COLO668 (cell line): ENCODE measurements at regions not wholly inside any gene's neighbourhood (a gene's known extent, or its start where the extent isn't known, plus 50 kb on each side); places are given as distances from the start of the nearest gene placed in this dataset.
"Not testable (repeated sequence)": the region's sequence is repeated elsewhere in the genome, so short reads cannot be mapped to it uniquely, and the experiment has no call there.

ENCODE experiments used
- DNase-seq: peaks from one replicate; lab custom pipeline; 2025; ENCODE audit not compliant: unreplicated experiment; lab: John Stamatoyannopoulos, UW

DNA sequence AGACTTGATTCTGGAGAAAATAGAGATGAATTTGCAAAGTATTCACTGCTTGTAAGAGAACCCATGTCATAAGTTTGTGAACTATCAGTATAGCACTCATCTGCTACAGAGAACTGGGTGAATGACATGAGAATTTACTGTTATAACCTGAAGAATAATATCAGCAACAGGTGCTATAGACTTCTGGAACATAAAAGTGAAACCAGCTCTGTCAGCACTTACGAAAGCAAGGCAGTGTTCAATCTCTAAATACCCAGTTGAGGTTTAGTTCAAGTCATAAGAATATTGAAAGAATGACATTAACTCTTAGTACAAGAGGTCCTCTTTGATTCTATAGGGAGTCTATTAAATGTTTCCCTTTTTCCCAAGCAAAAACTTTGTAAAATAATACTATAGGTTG is 232.9 kb upstream of the ANKRD50 start:
- DNase-seq, result no peak

DNA sequence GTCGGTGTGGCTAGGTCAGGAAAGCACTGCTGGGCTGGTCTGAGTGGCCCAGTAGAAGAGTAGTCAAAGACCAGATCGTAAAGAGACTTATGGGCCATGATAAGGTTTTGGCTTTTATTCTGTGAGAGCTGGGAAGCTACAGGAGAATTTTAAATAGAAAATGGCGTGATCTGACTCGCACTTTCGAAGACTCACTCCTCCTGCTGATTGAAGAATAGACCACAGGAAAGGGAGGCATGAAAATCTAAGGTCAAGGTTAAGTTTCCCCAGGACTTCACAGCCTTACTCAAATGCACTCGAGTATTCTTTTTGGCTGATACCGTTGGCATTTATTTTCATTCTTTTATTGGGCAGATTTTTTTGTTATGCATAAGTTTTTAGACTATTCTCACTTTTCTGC is 231.4 kb upstream of the ANKRD50 start:
- DNase-seq, result no peak

DNA sequence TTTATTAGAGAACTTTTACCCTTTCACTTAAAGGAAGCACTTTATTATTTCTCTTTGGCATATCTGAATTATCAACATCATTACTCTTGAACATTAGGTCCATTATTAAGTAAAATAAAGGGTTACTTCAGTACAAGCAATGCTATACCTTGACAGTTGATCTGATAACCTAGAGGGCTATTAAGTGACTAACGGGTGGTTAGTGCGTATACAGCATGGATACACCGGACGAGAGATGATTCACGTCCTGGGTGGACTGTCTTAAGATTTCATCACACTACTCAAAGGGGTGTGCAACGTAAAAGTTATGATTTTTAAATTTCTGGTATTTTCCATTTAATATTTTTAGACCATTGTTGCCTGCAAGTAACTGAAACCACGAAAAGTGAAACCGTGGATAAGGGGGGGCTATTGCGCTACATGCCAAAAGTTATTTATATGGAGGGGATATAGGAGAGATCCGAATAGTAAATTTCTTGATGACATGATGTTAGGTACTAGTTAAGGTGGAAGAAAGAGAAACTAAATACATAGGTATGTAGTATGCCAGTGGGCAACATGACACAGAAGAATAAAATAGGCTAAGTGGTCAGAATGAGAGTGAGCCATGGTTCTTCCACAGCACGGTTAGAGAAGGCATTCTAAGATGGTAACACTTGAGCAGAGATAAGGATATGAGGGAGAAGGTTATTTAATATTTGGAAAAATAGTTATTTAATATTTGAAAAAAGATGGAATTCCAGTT is 230.8 kb upstream of the ANKRD50 start:
- DNase-seq, result no peak

DNA sequence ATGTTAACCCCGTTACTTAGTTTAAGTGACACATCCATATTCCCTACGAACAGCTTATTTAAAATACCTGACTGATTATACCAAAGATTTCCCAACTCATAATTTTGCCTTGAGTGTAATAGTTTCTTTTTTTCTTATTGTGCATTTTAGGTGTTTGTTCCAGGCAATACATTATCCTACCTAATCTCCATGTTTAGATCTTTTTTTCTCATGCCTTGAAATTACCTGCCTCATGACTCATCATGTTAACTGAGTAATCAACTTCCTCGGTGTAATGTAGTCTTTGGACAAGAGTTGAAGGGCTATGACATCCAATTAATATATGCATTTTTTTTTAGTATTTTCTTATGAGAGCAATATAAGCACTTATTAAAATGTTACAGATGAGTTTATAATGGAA is 228.7 kb upstream of the ANKRD50 start:
- no peak for DNase-seq

DNA sequence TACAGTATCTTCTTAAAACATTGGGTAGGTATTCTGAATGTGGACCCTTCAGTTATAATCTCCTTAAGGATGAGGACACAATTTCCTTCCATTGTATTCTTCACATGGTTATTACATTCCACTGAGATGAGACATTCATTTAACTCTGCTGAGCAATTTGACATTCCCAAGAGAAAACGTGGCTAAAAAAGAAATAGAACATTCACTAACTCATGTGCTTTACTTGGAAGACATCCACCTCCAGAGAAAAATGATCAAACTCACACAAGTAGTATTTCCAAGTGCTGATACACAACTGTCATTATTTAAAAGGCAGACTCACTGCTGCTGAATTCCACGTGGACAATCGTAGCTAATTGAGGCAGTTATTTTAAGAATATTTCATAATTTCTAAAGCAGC is 227.9 kb upstream of the ANKRD50 start:
- no peak for DNase-seq

DNA sequence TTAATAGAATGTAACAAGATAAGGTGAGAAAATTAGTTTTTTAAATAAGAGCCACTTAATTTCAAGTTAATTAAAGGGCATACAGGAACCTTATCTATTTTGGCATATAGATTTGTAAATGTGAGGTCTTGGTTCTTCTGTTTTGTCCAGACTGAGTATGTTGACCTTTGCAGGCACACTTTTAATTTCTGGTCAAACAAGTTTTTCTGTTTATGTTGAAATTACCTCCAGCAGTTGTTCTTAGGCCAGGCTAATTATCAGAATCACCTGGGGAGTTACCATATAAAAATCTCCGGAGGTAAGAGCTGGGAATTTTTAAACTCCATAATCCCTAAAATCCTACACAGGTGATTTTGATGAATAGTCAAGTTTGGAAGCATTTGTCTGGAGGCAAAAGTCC is 227.4 kb upstream of the ANKRD50 start:
- no peak for DNase-seq

DNA sequence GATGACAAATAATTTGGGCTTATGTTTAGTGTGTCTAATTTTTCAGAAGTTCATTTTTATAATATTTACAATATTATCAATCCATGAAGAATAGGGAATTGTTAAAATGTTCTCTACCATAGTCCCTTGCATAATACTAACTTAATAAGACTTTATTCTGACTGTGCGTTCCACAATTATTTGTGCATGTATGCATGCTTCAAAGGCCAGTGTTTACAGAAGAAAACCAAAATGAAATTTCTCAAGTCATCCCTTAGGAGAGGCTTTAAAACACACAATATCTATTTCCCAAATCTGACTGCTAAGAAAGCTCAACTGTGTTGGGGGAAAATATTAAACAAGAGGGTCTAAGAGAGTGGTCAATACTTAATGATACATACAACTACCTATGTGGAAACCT is 226.3 kb upstream of the ANKRD50 start:
- DNase-seq, result no peak

DNA sequence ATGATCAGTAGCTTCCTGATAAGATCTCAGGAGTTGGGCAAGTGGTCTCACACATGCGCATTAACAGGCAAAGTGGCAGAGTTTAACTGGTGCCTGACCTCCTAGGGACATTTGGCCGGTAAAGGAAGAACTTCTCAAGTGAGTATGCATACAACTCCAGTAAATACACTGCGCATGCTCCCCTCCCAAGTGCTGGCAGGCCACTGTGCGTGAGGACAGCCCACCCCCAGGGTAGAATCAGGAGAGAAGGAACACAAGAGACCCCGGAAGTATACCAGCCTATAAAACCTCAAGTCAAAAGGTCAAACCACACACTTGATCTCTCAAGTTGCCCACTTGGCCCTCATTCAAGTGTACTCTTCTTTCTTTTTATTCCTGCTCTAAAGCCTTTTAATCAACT is 225.5 kb upstream of the ANKRD50 start:
- DNase-seq, result no peak

DNA sequence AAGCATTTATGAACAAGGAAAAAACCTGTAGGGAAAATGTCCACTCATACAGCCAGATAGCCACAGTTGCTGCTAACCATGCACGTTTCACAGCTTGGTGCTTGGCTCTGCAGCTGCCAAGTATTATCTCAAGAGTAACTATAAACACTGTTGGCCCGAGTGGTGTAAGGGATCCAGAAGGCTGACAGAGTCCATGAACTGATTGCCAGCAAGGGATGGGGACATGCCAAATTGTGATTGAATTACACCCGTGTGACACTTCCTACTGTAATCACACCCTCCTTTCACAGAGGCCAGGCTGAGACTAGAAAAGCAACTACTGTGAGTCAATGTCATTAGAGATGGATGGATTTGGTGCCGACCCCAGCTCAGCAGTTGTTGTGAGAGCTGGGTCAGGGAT is 223.9 kb upstream of the ANKRD50 start:
- DNase-seq, result no peak

DNA sequence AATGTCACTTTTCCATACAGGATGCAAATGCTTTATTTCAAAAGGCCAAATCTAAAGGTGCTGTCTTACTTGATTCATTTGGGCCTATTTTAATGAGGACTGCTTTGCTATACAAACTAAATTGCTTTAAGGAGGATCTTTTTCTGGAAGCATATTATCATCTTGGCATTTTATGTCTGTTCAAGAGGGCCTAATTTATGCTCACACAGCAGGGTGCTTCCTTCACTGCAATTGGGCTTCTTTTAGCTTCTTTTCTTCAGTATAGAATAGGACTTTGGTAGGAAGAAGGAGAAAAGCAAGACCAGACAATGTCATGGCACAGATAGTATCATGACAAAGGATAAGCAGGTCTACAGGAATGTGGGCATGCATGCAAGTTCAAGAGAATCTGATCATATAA is 222.4 kb upstream of the ANKRD50 start:
- DNase-seq, result no peak

DNA sequence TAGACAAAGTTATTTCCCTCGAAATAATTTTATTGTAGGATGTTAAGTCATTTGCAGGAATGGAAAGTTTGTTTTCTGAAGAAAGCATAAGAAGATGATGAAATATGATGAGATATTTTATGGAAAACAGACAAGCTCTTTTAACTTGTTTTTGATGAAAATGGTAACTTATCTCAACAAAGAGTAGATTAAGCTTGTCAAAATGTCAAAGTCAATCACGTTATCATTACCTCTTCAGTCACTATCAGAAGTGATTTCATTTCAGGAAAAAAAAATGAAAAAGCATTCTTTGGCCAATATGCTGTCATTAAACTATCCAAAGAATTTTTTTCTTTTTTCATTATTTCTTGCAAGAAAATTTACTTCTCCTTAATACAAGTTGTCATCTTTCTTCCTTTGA is 221.0 kb upstream of the ANKRD50 start:
- DNase-seq, result no peak

DNA sequence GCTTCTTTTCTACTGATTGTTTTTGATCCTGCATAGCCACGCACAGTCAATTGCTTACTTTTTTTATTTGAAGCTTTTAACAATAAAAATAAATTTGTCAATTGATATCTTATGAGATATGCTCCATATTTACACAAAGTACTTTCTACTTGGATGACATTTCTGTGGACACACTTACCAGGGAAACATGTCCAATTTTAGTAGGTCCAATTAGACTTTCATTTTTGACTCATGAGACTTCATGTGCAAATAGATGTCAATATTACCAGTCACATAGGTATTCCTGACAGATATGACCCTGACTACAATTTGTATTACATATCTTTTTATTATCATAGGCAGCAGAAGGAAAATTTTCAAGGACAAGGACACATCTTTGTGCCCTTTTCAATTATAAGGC is 219.9 kb upstream of the ANKRD50 start:
- DNase-seq, result no peak

DNA sequence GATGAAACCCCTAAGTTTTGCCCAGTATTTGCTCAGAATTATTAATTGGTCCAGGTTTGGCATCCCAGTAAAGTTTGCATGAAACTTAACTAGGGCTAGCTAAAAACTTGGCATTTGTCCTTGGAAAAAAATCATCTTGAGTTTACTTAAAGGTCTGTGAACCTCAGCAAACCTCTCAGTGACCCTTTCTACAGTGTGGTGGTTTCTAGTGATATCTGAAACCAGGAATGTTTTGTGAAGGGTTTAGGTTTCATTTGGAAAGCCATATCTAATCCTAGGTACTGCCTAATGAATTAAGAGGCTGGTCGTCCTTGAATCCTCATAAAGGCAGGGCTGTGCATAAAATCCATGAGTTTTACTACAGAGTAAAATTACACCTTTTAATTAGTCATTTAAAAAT is 218.5 kb upstream of the ANKRD50 start:
- DNase-seq, result no peak

DNA sequence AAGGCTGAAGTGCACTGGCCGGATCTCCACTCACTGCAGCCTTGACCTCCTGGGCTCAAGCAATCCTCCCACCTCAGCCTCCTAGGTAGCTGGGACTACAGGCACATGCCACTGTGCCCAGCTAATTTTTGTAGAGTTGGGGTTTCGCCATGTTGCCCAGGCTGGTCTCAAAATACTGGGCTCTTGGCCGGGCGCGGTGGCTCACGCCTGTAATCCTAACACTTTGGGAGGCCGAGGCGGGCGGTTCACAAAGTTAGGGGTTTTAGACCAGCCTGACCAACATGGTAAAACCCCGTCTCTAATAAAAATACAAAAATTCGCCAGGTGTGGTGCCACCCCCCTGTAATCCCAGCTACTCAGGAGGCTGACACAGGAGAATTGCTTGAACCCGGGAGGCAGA is 210.2 kb upstream of the ANKRD50 start:
- DNase-seq, result not testable (repeated sequence)

DNA sequence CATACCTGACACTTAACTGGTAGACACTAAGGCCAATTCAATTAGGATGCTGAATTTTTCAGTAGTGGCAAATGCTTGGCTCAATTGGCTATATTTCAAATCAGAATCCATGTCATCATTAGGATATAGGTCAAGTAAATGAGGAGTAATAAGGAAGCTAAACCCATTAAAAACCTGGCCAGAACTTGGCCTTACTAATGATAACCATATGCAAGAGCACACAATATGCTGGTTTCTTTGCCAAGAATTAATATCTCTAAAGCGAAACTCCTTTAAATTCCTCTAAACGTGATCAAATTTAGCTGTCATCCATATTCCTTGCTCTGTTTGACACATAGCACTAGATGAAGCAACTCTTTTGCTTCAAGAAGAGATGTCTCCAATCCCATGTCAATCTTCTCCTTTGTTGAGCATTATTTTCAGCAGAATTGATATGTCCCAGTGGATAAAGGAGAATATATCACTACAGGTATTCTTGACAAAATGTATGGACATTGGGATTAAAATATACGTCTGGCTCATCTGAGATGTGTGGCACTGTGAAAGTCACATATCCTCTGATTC is 206.1 kb upstream of the ANKRD50 start:
- no peak for DNase-seq

DNA sequence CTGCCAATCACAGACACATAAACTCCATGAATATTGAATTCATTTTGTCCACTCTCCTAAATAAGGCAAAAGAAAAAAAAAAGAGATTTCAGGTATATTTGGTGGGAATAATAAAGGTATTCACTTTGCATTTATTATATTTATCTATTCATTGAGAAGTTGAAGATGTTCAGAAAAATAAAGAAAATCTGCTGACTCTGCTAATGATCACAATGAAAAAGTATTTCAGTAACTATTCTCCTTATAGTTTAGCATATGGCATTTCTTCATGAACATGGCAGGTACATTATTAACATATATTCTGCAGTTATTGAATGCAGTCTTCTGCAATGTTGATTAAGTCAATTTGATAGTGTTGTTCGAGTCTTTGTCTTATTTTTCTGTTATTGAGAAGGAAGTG is 202.5 kb upstream of the ANKRD50 start:
- no peak for DNase-seq

DNA sequence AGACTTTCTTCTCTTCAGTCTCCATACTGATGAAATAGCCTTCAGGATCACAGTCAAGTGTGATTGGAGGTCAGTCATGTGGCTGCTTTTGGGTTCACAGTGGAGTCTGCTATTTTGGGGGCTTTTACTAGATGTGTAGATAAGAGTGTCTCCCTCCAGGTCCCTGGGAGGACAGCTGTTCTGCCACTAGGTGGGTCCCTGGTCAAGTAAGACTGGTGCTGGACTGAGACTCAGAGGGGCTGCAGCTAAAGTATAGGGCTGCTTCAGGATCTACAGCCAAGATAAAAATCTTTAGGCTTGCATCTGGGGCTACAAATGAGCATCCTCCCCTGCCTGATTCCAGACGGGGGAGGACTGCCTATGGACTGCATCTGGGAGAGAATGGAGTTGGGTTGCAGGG is 200.7 kb upstream of the ANKRD50 start:
- DNase-seq, result no peak

DNA sequence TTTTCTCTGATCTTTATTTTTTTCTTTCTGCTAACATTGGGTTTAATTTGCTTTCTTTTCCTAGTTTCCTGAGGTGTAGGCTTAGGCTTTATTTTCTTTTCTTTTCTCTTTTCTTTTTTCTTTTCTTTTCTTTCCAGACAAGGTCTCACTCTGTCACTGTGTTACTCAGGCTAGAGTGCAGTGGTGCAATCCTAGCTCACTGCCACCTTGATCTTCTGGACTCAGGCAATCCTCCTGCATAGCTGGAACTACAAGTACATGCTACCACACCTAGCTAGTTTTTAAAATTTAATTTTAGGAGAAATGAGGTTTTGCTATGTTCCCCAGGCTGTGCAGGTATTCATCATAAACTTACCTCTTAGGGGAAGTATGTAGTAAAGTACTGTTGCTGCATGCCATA is 197.8 kb upstream of the ANKRD50 start:
- DNase-seq, result no peak

DNA sequence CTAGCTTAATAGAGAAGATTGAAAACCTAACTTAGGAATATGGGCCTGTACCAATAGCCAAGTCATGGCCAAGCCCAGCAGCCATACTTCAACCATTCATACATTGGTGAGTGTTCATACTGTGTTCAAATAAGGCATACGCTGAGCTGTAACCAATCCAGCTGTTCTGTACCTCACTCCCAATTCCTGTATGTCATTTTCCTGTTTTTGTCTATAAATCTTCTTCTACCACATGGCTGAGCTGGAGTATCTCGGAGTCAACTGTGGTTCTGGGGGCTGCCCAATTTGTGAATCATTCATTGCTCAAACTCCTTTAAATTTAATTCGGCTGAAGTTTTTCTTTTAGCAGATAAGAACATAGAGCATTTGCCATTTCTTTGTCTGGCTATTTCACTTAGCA is 195.3 kb upstream of the ANKRD50 start:
- DNase-seq, result no peak

DNA sequence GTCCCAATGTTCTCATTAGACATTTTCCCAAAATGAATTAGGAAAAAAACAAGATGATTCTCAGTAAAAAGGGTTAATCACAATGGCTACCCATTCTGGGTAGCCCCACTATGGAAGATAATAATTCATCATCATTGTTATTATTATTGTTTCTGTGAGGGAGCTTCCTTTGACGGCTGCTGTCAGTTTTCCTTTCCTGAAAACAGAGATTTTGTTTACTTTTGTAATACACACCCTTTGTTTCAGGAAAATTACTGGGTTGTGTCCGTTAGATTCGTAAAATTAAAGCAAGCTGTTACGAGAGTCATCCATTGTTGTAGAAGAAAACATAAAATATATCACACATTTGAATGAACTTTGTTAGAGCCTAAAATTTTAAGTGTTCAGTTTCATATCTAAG is 192.9 kb upstream of the ANKRD50 start:
- DNase-seq, result no peak

DNA sequence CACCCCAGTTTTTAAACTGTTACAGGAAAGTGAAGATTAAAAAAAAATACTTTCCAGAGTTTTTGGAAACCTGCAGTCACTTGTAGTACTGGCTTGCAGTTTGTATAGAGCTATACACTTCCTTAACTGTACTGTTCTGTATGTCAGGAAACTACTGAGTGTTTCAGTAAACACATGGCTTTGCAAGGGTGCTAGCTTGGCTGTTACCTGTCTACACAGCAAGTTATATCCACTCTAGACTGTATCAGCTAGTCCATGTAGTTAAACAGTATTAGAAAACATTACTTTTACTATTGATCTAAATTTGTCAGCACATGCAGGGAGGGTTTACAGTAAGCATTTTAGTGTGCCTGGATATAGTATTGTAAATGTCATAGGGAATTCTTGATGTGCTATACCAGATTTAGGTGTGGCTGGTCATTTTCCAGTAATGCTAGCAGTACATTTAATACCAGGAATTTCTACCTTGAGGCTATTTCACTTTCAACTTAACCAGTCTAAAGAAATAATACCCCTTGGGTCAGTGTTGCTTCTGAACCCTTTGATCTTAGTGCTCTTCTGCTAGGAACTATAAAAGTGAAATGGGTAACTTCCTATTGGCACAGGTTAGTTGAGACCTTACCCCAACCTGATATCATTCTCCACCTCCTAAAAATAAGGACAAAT is 192.3 kb upstream of the ANKRD50 start:
- DNase-seq, result no peak

DNA sequence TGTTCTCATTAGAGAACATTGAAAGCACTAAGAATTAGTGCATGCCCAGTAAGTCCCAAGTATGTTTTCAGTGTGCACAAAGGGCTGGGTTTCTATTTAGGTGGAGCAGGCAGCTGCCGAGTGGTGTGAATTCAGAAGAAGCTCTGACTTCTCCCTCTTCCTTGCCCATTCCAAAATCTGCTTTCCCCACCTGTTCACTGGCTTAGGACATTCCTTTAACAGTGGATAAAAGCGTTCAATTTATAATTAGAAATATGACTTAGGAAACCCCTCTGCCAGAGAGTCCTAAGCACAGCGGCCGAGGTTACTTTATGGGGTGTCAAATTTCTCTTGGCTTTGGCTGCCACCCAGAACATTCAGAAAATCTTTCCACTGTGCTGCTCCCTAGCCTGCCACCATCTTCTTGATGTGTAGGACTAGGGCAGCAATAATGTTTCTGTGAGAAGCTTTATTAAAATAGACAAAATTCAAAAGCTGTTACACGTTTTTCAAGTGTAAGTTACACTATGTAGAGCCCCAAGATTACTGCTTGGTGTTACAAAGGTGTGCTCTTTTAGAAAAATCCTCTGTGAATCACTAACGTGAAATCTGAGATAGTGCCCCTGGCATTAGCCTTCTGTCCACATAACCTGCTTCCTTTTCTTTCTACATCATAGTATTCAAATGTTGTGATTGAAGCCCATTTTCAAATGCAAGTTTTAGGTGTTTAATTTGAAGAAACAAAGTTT is 191.6 kb upstream of the ANKRD50 start:
- peak; percentile 32 for DNase-seq
